NCI-H2081 treated with DMSO at 0.1 percent for 48 hours (cell line): ENCODE measurements at regions not wholly inside any gene's neighbourhood (a gene's known extent, or its start where the extent isn't known, plus 50 kb on each side); places are given as distances from the start of the nearest gene placed in this dataset.

ENCODE experiments used
- DNase-seq: peaks from one replicate; lab custom pipeline; 2025; lab: John Stamatoyannopoulos, UW

DNA sequence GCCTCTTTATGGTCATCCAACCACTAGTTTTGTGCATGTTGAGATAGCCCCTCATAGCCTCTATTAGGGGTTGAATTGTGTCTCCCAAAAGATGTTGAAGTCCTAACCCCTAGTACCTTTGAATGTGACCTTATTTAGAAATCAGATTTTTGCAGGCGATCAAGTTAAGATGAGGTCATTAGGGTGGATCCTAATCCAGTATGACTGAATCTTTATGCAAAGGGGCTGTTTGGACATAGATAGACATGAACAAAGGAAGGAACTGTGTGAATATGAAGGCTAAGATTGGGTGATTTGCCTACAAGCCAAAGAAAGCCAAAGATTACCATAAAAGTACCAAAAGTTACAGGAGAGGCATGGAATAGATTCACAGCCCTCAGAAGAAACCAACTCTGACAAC is 209.6 kb downstream of the NUAK1 start:
- no peak for DNase-seq

DNA sequence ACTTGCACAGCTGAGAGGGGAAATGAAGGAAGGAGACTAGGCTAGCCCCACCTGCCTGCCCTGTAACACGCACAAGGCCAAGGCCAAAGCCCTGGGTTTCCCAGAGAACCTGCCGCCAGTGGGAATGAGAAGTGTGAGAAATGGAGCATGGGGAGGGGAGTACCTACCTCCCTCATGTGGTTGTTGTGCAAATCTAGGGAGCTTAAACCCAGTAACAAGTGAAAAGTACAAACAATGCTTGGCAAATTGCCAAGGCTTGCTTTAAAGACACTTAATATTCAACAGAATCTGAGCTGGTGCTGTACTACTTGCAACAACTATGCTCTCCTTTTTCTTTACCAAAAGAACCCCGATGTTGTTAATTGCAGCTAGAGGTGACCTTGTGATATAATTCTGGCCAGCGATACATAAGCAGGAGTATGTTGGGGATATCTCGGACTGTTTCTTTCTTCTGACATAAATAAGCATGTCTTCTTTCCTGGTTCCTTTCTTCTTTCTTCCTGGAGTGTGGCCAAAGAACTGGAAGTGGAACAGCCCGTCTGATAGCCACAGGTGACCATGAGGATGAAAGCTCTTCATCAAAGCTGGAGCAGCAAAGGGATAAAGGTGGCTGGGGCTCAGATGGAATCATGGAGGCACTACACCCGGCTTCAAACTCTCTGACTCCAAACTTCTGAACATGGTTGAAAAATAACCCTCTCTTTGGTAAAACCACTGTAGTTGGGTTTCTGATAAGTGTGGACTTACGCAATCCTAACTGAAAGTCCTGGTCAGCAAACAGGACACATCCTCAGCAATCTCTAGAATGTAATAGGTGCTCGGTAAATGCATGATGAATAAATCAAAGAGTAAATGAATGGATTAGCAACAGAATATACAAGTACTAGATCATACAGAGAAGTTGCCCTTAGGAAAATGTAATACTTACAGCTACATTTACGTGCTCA is 207.9 kb downstream of the NUAK1 start:
- no peak for DNase-seq

DNA sequence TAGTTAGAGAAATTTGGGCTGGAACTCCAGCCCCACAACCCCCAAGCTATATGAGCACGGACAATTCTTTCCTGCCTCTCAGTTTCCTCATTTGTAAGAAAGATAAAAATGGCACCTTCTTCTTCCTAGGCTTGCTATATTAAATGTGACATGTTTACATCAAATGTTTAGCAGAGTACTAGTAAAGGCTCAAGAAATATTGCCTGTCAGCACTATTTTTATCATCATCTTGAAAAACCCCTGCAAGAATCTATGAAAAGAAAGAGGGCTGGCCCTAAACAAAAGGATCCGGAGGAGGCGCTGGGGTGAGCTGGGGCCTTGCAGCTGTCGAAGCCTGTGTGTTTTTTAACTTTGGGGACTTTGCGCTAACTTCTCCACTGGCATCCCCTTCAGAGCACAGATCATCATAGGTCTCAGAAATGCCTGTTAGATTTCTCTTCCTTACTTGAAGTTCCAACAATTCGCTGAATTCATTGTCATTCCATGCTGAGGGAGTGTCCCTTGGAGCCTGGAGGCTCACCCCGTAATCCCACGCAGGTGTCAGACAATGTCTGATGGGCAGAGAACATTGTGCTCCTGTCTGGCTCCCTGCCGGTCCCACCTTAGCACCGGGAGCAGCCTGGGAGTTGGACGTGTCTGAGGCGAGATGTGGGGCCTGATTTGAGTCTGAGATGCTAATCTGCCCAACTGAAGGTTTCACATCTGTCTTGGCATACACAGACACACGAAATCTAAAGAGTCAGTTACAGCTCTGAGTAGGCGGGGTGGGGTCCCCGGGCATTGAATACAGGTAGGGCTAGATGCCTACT is 206.8 kb downstream of the NUAK1 start:
- DNase-seq = no peak

DNA sequence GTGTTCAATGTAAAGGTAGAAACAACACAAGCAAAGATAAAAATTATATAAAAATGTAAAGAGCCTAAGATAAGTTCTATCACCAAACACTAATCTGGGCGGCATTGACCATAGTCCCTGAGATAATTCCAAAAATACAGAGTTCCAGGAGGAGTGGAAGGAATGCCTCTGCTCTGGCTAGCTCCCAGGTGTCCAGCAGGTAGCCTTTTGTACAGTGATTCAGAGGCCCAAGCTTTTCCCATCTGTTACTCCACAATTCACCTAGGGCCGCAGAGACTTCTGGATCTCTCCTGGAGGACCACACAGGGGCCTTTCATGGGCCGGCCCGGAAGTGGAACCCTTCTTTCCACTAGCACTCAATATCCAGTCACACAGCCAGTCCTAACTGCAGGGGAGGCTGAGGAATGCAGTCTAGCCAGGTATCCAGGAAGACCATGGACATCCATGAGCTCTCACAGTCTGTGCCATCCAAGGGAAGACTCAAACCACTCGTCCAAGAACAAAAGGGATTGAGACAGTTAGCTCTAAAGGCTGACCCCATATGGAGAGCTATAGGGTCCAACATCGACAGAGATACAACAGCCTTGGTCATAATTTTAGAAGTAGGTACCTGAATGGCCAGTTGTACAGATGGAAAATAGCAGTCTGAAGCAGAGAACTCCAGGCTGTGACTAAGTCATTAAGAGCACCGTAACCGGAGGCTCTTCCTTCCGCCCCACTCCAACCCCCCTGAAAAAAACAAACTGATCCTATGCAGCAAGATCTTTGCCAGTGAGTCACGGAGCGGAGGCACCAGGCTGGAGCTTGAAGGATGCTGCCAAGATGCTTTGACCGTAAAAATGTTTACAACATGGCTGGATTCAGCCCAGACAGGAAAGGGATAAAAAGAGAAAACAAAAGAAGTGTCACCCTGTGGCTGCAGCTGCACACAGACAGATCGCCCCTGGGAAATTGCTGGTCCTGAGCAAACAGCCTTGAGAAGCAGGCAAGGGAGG is 204.8 kb downstream of the NUAK1 start:
- no peak for DNase-seq

DNA sequence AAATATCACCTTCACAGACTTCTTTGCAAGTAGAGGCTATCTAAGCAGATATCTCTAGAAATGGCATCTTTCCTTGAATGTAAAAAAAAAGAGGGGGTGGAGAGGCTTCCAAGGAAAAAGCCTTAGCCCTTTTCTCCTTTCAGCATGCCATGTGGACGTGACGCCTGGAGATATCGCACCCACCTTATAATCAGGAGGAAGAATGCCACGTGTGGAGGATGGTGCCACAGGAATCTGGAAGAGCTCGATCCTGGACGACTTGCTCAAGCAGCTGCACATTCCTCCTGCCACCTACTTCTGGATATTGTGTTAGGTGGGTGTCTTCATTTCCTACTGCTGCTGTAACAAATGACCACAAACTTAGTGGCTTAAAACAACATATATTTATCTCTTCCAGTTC is 203.6 kb downstream of the NUAK1 start:
- DNase-seq = no peak

DNA sequence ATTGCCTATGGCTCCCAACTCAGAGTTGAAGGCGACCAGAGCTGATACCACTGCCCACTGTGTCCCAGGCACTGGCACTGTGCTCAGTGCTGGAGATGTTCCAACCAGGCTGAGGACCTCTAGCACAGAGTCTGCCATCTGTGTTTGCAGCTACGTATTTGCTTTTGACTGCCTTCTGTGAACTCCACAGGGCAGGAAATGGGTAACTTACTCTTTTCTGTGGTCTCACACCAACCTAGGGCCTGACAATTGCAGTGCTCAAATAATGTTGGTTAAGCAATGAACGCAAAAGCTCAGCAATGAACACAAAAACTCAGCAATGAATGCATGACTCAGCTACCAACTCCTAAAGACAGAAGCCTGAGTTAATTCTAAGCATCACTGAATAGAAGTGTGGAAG is 202.8 kb downstream of the NUAK1 start:
- DNase-seq = no peak

DNA sequence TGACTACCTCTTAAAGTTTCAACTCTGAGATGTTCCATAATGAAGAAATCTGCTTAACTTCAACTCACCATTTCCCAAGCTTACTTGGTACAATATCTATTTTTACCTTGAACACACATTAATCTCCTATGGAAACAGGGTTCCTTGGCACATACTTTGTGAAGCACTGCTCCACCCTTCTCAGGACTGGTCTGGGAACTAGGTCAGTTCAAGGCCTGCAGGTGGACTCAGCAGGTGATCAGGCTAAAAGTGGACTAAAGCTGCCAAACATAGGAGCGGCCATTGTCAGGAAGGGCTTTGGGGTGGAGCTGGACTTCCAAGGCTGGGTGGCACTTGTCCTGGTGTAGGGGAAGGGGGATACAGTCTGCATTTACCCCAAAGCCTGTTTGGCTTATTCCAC is 202.3 kb downstream of the NUAK1 start:
- DNase-seq = no peak

DNA sequence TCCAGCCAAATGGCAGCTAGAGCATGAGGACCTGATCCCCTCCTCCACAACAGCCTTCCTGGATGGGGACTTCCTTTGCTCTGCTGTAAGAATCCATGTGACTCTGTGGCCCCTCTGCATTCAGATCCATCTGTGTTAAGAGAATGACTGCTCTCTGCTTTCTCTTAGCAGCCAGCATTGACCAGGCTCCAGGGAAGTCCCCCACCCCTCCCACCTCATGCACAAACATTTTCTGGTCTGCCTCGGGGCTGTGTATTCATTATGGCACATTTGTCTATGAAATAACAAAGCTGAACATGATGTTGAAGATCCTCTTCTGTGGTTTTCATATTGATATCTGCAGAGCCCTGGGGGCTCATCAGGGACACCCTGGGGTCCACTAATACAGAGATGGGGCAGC is 201.7 kb downstream of the NUAK1 start:
- no peak for DNase-seq

DNA sequence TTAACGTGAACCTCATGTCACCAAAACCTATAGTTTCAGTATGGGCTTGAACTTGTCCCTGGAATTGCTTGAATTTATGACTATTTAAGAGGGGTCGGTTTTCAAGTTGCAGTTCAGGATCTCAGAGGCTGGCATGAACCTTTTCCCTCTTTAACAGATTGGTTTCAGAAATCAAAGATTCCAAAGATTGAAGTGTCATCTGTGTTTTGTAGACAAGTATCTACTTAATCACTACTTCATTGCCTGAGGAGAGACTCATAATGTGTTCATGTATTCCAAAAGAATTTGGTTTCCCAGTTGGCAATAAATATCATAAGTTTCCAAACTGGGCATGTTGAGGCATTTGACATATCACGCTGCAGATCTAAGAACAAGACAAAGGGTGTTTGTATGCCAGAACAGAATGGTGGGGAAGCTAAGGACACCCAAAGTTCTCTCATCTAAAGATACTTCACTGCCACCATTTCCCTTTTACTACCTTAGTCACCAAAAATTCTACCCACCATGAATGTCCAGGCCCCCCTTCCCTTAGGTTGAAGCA is 199.5 kb downstream of the NUAK1 start:
- no peak for DNase-seq

DNA sequence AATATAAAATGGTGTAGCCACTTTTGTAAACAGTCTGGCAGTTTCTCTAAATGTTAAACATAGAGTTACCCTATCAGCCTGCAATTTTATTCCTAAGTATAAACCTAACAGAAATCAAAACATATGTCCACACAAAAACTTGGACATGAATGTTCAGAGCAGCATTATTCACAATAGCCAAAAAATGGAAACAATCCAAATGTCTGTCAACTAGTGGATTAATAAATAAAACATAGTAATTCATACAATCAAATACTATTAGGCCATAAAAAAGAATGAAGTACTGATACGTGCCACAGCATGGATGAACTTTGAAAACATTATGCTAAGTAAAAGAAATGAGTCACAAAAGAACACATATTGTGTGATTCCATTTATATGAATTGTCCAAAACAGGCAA is 196.5 kb downstream of the NUAK1 start:
- DNase-seq = no peak

DNA sequence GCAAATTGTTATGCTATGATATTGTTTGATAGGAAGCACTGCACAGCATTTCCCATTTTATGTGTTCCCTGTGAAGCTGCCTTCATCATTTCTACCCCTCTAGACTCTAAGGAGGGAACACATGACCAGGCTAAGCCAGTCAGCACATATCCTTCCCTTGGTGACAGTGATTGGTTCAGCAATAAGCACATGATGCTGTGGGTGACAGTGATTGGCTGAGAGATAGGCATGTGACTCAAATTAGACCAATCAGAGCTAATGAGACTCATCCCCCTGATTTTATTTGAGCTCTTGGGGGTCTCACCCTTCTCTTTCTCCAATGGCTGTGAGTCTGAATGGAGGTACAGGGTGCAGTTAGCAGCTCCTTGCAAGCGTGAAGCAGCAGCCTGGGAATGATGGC is 195.2 kb downstream of the NUAK1 start:
- DNase-seq = no peak

DNA sequence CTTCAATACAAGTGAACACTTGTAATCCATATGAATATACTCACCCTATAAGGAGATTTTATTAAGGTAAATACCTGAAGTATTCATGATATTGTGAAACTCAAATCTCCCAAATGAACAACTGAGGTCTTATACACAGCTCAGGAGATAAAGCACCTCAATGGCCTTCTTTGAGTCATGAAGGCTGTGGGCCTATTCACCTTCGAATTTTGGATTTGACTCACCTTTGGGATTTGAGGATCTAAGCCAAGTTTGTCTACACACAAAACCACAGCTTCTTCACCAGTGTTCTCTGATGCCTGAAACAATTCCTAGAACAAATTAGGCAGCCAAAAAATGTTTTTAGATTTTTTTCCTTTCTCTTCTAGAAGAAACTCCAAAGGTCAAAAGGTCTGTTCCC is 194.1 kb downstream of the NUAK1 start:
- DNase-seq = no peak

DNA sequence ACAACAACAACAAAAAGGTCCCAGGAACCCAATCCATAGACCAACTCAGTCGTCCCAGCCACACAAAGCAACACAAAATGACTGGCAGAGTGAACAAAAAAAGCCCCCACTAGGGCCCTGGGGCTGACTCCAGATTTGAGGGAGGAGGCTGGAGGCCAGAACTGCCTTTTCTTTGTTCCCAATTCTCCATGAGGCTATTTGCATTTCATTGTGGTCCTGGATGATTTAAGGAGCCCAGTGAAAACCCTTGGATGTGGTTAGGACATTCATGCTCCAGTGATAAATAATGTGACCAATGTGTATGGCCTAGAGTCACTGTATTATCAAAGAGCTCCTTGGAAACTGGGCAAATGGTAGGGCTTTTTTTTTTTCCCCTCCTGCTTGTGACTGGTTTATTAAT is 192.9 kb downstream of the NUAK1 start:
- DNase-seq = no peak

DNA sequence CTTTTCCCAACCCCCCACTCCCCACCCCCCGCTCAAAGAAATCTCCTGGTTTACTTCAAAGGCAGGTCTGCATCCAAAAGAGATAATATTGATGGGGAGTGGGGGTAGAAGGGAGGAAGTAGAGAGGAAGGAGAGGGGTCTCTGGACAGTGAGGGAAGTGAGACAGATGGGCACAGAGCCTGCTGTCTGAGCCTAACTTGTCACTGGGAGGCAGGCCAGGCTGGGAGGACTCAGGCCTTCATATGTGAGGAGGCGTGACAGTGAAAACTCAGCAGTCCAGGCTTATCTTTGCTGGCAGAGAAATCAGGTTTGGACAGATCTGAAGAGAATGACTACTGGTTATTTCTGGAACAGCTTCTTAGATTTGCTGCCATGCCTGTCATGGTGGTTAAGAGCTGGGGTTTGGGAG is 192.3 kb downstream of the NUAK1 start:
- DNase-seq = no peak

DNA sequence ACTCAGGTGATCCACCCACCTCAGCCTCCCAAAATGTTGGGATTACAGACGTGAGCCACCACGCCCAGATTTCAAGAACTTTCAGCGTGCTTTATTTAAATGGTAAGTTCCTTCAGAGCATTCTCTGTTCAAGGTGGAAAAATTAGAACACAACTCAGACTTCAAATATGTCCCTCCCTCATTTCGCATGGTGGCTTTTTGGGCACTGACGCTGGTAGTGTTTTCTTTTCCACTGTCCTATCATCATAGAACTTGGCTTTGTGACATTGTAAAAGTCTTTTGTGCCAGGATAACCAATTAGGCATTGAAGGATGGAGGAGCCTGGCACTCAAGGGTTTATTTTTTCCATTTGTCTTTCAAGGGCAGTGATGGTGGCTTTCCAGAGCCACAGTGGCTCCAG is 190.8 kb downstream of the NUAK1 start:
- no peak for DNase-seq

DNA sequence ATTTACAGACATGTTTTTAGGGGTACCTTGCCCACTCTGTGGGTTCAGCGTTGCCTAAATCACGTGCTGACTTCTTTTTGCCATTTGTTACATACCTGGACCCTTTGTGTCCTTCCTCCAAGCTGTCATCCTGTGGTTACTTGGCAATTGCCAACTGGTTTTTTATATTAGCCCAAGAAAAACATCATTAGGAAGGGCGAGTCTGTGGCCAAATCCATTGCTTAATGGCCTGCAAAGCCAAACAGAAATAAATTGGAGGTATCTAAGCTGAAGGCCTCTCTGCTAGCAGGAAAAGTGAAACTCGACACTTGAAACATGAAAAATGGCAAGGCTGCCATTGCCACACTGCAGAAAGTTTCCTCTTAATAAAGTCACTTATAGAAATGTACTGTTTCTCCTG is 190.4 kb downstream of the NUAK1 start:
- DNase-seq = no peak

DNA sequence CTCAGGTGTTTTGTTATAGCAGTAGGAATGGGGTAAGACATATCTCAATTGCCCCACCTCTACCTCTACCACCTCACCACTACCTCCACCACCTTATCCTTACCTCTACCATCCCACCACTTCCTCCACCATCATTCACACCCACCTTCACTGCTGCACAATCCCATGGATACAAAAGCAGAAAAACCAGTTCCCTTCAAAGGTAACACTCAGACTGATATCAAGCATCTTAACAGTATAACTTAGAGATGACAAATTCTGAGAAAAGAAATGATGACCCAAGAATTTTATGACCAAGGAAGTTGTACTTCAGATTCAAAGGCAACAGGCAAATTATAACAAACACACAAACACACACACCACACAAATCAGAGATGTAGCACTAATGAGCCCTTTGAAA is 189.4 kb downstream of the NUAK1 start:
- no peak for DNase-seq

DNA sequence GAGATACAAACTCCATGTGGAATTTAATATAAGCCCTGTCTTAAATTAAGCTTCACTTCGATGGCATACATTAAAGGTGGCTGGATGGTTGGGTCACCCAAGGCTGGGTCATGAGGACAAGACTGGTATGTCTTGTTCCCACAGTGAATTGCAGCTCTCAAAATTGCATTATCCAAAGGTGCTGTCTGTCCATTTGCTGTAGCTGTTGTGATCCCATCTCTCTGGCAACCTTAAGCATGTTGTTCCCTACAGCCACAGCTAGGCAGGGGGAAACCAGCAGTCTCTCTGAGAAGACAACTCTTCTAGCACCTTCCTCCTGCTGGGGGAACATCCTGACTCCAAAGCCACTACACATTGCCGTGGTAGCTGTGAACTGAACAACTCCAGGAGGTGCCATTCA is 187.0 kb downstream of the NUAK1 start:
- no peak for DNase-seq

DNA sequence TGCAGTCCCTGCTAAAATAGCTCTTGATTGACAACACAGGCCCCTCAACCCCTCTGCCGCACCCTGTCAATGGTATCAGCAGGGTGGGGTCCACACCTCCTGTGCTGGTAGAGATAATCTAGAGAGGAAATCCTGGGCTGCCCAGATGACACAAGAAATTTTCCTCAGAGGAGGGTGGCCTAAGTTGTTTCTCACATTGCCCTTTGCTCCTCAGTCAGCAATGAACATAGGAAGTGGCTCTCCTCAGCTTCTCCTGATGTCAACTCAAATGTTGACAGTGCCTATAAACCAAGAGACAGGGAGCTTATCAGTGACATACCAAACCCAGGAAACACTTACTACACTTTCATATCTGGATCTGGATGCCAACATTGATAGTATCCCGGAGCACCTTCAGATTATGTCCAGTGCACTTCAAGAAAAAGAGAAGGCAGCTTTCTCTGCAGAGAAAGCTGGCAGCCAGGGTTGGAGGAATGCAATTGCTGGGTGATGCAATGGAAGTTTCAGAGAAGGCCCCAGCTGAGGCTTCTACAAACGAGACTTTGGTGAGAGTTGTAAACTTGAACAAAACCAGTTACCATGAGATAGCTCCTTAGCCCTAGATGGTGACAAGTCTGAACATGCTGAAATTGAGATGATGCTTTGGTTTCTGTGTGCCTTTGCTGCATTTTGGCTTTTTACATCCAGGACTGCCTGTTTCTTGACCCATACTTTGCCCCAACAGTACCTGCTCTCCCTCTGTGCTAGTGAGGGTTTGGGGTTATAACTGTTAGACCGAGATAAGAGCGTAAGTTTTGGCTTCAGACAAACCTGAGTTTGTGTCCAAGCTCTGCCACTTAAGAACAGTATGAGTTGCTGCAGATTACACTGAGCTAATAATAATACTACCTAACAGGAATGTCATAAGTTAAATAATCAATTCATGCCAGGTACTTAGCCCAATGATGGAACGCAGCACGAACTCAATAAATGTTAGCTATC is 183.5 kb downstream of the NUAK1 start:
- DNase-seq = no peak

DNA sequence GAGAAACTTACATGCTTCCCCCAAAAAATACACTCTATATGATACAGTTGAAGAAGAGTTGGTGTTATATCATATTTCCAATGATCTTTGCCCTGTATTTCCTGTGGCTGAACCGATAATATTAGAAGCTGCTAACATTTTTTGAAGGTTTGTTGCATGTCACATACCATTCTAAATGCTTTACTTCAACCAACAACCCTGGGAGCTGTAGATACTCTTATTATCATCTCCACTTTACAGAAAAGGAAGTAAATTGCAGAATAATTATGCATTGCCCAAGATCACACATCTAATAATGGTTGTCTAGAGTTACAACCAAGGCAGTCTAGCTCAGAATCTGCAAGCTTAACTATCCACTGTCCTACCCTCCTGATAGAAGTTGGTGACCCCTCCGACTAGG is 182.8 kb downstream of the NUAK1 start:
- DNase-seq = no peak
